ENCODE measurements at regions not wholly inside any gene's neighbourhood (a gene's known extent, or its start where the extent isn't known, plus 50 kb on each side); places are given as distances from the start of the nearest gene placed in this dataset.

- no peak for DNase-seq (ENCODE audit: low read depth)
These were observed 644.2 kb upstream of the CDH9 start for GRCh38 chr5:27682600-27682999.

GRCh38 chr5:27652505-27652904 is 614.1 kb upstream of the CDH9 start:
- DNase-seq (ENCODE audit: low read depth), result no peak

DNA sequence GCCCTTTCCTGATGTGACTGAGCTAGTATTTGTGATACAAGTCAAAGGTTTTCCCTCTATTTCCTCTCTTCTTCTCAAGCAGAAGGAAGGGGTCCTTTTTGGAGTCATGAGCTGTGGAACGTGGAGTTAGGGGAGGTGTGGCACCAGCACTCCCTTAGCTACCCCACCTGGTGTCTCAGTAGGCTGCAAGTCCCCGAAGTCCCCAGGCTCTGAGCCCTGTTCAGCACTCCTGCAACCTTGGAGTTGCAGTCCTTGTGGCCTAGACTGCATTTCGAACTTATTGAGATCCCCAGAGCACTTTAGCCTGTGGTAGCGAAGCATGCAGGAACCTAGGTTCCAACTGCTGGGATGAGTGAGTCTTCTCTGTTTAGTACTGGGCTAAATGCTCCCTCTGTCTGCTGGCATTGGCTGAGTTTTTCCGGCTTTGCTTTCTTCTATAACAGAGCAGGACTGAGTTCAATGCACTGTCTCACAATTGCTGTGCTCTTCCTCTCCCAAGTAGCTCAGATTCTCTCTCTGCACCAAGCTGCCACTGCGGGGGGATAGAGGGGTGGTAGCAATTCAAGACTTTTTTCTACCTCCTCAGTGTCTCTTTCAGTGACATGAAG is 600.7 kb upstream of the CDH9 start:
- no peak for DNase-seq (ENCODE audit: low read depth)

- DNase-seq (ENCODE audit: low read depth), result no peak
These were observed 581.6 kb upstream of the CDH9 start for GRCh38 chr5:27619982-27620381.

DNA sequence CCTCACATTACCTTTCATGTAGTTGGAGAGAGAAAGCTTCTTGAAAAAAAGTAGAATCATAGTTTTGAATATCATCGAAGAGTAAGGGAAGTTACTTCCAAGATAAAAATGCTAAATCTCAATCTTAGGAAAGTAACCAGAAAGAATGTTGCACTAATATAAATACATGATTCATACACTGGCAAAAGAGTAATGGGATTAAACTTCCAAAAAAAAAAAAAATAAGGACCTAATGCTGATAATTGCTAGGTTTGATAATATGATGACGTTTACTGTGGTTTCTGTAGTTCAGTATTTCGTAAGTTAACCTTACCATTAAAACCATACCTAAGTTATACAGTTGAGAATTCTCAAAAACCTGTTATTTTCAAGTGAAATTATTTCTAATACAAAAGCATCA is 573.8 kb upstream of the CDH9 start:
- DNase-seq (ENCODE audit: low read depth), result no peak

DNA sequence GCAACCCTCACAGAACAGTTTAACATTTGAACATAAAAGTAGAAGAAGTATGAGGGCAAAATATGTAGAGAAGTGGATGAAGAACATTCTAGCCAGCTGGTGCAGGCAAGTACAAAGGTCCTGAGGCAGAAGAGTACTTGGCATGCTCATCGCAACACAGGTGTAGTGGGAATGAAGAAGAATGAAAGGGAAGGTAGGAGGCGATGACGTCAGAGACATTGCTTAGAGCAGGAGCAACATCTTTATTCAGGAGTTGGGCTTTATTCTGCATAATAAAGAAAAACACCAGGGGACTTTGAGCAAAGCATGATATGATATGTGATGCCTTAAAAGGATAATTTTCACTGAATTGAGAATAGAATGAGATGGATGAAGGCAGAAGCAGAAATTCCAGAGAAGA is 570.6 kb upstream of the CDH9 start:
- no peak for DNase-seq (ENCODE audit: low read depth)

- no peak for DNase-seq (ENCODE audit: low read depth)
These were observed 560.2 kb upstream of the CDH9 start for GRCh38 chr5:27598576-27598975.

- no peak for DNase-seq (ENCODE audit: low read depth)
These were observed 555.8 kb upstream of the CDH9 start for GRCh38 chr5:27594141-27594540.

- DNase-seq (ENCODE audit: low read depth), result no peak
These were observed 553.8 kb upstream of the CDH9 start for GRCh38 chr5:27592231-27592630.

- no peak for DNase-seq (ENCODE audit: low read depth)
These were observed 552.1 kb upstream of the CDH9 start for GRCh38 chr5:27590503-27590902.

DNA sequence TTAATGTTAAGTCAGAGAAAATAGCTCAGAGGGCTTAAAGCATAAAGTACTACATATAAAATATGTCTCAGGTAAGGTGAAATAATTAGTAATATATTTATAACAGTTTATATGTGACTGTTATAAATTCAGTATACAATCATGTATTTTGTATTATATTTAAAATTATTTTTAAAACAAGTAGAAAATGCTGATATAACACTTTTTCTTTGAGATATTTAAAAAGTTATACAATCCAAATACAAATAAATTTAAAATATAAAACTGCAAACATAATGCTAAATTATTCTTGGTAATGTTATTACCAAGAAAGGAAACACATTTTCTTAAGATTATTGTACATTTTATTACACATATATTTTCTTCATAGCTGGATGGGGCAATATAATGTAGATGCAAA is 539.9 kb upstream of the CDH9 start:
- no peak for DNase-seq (ENCODE audit: low read depth)

- no peak for DNase-seq (ENCODE audit: low read depth)
These were observed 533.3 kb upstream of the CDH9 start for GRCh38 chr5:27571681-27572080.

DNA sequence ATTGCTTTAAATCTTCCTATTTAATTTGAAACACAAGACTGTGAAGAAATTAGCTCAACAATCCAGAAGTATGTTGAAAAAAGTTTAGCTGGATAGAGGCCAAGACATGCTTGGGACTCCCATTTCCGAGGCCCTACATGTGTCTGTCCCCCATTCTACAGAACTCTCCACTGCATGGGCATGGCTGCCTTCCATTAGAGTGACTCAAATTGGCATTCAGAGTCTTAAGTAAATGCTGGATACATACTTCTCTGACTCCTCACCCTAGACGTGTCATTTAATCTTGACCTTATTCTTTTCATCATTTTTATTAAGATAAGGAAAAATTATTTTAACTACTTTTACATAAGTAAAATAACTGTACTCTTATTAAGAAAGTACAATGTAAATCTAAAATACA is 530.4 kb upstream of the CDH9 start:
- no peak for DNase-seq (ENCODE audit: low read depth)

- no peak for DNase-seq (ENCODE audit: low read depth)
These were observed 523.0 kb upstream of the CDH9 start for GRCh38 chr5:27561408-27561807.

DNA sequence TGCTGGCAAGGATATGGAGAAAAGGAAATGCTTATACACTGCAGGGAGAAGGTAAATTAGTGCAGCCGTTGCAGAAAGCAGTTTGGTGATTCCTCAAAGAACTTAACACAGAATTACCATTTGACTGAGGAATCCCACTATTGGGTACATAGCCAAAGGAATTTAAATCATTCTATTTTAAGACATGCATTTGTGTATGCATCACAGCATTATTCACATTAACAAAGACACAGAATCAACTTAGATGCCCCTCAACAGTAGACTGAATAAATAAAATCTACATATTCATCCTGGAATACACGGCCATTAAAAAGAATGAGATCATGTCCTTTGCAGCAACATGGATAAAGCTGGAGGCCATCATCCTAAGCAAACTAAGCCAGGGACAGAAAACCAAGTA is 510.1 kb upstream of the CDH9 start:
- no peak for DNase-seq (ENCODE audit: low read depth)

- no peak for DNase-seq (ENCODE audit: low read depth)
These were observed 496.7 kb upstream of the CDH9 start for GRCh38 chr5:27535031-27535557.

DNA sequence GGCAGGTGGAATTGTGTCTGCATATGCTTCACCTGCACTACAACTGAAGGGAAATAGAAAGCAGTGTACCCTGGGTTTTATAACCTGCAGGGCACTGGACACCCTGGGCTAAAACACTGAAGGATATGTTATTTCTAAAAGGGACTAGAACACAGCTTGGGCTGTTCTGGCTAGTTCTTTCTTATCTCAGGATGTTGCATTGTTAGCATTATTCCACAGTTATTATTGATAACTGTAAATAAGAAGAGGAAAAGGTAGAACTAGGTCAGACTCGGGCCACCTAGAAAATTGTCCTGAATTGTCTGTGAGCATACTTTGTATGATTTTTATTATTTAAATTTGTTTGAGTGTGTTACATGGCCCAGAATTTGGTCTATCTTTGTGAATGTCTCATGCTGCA is 493.9 kb upstream of the CDH9 start:
- DNase-seq (ENCODE audit: low read depth), result no peak

DNA sequence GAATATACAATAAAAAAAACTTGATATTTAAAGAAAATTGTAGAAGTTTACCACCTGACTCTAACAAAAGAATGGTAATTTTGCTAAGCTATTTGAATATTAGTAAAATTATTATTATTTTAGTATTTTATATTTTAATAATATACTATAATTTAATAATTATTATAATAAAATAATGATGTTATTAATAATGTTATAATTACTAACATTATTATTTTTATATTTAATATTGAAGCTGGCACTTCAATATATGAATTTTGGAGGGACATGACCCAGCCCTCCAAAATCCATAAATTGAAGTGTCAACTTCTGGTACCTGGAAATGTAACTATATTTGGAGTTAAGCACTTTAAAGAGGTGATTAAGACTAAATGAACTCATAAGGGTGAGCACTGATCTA is 486.1 kb upstream of the CDH9 start:
- DNase-seq (ENCODE audit: low read depth), result no peak

- no peak for DNase-seq (ENCODE audit: low read depth)
These were observed 485.2 kb upstream of the CDH9 start for GRCh38 chr5:27523629-27524028.

DNA sequence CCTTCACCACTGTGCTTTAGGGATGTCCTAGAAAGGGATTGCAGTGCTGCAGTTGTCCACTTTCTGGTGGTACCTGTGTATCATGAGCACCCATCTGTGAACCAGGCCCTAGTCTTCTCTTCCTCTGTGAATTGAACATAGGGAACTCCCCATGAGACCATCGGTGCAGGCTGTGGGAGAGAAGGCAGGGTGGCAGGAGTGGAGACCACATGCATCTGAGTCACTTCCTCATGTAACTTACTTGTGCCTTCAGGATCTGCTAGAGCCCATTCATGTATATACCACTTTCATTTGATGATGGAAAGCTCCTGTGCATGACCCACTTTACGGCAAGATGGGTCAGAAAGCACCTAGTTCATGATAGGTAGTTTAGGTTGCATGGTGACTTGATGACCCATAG is 478.1 kb upstream of the CDH9 start:
- no peak for DNase-seq (ENCODE audit: low read depth)

DNA sequence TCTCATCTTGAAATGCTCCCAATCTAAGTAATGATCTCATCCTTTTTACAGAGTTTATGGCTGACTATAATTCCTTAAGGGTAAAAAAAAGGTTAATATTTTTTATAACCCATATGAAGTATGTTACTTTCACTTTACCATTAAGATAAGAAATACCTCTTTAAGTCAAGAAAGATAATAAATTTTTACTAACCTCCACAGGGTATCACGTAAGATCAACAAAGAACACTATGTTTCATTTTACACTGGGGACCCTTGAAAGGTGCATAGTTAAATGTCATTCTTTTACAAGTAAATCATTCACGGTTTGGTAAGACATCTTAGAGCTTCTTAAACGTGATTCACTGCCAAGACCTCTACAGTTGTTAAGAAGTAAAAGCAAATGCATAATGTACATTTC is 472.7 kb upstream of the CDH9 start:
- no peak for DNase-seq (ENCODE audit: low read depth)

GRCh38 chr5:27503813-27504212 is 465.4 kb upstream of the CDH9 start:
- DNase-seq (ENCODE audit: low read depth), result no peak

GRCh38 chr5:27502236-27502635 is 463.9 kb upstream of the CDH9 start:
- no peak for DNase-seq (ENCODE audit: low read depth)

- no peak for DNase-seq (ENCODE audit: low read depth)
These were observed 459.1 kb upstream of the CDH9 start for GRCh38 chr5:27497491-27497890.

- no peak for DNase-seq (ENCODE audit: low read depth)
These were observed 456.5 kb upstream of the CDH9 start for GRCh38 chr5:27494887-27495286.

Data from GM04503 (cell line).